NCI-H1694 (cell line): ENCODE measurements at regions not wholly inside any gene's neighbourhood (a gene's known extent, or its start where the extent isn't known, plus 50 kb on each side); places are given as distances from the start of the nearest gene placed in this dataset.
A peak's percentile ranks its signal among the peaks of the same experiment; 100 is the strongest.
"Not testable (repeated sequence)": the region's sequence is repeated elsewhere in the genome, so short reads cannot be mapped to it uniquely, and the experiment has no call there.

Experiments used
- DNase-seq: peaks from one replicate; lab custom pipeline; 2025; lab: John Stamatoyannopoulos, UW

DNA sequence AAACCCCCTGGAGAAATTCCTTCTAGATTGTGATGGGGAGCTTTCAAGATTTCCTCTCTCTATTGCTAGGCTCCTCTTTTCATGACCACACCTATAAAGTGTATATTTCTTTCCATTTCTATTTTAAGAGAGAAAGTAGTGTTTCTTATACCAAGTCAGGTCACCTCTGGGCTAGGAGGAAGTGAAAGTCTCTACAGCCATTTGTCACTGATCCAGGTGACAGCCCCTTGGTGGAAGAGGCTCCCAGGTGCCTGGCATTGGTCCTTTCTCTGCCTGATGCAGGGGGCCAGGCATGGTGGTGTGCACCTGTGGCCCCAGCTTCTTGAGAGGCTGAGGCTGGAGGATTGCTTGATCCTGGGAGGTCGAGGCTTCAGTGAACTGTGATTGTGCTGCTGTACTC is 64.7 kb downstream of the DHCR7 start:
- DNase-seq = no peak

DNA sequence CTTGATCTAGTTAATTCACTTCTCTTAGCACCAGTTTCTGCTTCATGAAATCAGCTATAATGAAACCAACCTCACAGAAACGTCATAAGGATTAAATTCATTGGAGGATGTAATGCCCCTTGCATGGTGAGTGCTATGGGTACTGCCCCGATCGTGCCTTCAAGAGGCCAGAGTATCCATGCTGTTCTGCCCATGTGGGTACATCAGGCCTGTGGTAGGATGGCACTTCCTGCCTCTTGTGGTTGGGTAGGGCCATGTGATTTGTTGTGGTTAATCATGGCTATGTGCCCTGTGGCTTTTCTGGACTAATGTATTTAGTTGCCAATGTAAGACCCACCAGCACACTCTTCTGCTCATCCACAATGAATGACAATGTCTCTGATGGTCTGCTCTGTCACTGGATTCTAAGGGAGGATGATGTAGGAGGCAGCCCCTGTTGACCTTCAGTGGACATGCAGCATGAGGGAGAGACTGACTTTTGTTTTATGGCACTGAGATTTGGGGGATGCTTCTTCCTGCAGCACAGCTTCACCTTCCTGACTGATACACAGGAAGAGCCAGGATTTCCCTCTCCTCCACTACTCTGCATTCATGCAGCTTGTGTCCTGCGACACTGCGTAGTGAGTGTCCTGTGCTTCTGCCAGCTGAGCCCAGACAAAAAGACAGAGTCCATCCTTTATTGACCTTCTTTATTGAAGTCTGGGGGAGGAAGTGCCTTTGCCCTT is 66.2 kb downstream of the DHCR7 start:
- no peak for DNase-seq

DNA sequence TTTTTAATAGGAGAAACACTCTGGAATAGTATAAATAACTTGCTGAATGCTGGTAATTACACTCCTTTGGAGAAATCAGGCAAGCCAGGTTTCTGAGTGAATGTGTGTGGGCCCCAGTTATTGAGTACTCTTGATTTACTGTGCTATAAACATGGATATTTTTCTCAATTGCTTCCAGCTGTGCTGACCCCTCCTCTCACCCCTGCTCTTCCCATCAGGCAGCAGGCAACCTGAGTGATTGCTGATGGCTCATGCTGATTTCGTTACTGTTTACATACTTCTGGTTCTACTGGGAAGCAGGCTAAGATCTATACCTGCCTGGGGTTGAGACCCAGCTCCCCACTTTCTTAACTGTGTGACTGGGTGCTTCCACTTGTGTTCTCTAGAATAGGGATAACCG is 68.5 kb downstream of the DHCR7 start:
- DNase-seq = no peak

DNA sequence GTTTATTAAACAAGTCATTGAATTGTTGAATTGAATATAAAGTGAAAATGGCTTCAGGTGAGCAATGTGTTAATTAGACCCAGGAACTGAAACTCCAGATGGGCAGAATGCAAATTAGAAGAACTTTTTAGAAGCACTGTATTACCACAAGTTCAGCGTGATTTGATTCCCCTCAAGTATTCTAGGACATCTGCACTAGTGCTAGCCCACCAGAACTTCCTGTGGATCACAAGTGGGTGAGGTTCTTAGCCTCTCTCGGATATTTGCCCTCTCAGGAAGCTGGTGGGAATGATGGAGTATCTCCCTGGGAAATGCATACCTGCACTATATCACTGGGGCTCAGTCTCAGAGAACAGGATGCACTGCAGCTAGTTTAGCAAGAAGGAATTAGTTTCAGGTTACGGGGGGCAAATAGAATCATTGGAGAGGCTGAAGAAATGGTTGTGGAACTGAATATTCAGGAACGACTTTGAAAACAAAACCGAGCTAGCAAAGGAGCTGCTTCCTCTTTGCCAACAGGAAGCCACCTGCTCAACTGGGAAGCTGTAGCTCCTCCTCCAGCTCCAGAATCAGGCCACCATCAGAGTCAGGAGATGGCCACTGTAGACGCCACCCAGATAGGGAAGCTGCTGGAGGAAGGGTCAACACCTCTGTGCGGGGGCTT is 74.3 kb downstream of the DHCR7 start:
- no peak for DNase-seq

DNA sequence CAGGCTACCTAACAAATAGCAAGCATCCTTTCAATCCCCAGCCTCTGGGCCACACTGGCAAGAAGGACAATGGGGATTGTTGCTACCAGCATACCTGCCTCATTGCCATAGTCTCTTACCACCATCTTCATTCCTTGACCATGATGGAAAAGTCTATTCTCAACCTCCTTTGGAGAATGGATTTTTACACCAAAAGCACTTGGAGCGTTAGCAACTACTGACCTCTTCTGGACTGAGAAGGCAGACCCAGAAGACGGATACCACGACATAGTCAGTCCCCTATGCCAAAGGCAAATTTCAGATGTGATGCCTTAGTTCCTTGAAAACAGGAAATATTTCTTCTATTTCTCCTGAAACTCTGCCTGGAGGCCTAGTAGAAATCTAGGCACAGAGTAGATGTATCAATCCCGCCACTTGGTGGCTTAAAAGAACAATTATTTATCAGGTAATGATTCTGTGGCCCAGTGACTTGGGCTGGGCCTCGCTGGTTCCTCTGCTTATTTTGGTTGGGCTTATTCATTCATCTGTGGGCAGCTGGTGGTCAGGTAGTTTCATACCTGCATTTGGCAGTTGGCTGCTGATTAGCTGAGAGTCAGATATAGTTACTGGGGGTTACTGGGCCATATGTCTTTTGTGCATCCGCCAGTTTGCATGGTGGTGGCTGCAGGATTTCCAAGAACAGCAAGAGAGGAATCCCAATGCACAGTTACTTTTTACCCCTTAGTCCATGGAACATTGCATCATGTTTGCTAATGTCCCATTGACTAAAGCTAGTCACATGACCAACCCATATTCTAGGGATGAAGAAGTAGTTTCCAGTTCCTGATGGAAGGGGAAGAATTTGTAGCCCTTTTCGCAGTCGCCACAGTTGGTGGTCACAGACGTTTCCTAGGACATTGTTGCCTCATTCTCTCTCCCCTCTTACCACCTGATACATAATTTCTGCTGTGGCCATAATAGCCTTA is 75.2 kb downstream of the DHCR7 start:
- DNase-seq = no peak

DNA sequence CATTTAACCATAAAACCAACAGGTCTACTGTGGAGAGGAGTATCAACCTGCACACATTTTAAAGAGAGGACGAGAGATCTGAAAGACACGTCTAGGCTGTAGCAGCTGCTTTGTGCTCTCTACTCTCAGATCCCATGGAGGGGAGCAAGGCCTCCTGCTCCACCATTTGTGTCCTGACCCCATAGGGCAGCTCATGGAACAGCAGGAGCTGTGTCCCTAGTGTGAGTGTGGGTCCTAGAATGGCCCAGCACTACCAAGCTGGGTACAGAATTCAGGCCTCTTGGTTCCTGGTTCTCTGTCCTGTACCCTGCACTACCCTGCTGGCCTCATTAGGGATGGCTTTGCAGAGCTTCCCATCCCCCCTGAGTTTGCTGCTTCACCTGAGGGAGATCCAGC is 76.5 kb downstream of the DHCR7 start:
- DNase-seq = no peak

DNA sequence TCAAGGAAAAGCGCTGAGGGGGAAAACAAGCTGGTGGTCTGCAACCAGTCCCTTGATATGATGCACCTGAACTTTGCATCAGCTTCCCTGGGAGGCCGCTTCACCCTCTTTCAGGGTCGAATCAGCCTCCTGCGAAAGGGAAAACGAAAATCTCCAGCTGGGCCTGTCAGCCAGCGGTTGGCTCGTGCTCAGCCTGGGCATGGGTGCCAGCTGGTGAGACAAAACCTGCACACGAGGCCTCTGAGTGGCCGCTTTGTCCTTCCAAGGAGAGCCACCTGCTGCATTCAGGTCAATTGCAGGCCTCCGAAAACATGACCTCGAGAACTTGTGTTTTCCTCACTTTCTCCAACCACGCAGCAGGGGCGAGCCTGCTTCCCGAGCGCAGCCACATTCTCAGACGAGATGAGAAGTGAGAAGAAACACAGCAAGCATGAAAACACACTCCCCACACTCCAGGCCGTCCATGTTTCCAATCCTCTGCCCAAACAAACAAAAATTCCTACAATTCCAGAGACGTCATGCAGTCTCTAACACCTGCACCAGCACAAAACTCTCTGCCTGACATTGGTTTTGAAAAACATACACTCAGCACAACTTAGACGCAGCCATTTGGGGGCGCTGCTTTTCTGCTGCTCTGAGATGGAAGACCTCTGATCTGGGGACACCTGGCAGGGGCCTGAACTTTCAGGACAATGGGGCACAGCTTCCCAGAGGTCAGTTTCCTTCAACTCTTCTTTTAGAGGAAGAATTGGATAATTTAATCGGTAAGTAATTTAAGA is 77.1 kb downstream of the DHCR7 start:
- DNase-seq = no peak

DNA sequence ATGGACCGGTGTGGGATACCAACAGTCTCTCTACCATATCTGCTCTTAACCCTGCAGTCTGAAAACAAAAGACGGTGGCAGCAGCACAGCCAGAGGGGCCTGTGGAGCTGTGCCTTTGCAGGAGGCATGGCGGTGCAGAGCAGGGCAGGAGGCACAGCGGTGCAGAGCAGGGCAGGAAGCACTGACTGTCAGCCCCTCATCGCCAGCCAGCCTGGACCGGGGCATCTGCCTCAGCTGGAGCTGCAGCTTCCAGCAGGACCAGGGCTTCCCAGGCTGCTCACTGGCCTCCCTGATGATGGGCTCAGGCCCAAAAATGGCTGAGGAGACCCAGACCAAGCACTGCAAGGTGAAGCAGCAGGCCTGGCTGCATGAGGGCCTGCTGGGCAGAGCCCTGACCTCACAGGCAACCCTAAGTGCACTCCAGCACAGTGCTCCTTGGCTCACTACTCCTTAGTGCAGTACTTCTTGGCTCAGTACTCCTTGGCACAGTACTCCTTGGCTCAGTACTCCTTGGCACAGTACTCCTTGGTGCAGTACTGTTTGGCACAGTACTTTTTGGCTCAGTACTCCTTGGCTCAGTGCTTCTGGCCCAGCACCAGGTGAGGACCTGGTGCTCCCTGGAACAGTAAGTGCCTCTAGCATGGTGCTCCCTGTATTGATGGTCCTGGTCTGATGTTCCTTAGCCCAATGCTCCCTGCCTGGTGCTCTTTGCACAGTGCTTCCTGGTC is 78.0 kb downstream of the DHCR7 start:
- no peak for DNase-seq

DNA sequence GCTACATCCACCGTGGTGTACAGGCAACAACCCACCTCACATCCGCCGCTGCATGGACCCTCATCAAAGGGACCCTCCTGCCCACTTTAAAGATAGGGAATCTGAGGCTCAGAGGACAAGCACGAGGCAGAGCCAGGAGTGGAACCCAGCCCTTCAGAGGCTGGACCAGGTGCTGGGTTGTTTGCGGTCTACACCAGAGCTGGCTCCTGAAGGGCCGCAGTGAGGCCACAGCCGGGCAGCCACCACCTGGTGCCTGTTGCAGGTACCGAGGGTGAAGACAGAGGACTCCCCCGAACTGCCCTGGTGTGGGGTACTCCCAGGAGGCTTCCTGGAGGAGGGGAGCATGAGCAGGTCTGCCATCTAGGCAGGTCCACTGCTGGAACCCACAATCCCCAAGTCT is 78.8 kb downstream of the DHCR7 start:
- no peak for DNase-seq

DNA sequence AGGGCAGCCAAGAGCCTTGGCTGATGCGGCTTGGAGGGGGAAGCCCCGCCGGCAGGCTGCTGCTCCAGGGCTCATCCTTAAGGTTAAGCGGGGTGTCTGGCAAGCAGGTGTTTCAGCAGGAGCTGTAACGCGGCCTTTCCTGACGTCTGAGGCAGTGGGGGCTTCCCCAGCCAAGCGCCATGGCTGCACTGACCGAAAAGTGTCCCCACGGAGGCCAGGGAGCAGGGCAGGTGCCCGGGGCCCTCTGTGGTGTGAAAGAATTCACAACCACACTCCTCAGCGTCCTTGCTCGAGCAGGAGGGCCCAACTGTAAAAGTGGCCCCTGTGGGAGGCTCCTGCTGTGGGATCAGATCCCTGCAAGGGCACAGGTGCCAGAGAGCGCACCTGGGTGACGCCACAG is 79.2 kb downstream of the DHCR7 start:
- no peak for DNase-seq

DNA sequence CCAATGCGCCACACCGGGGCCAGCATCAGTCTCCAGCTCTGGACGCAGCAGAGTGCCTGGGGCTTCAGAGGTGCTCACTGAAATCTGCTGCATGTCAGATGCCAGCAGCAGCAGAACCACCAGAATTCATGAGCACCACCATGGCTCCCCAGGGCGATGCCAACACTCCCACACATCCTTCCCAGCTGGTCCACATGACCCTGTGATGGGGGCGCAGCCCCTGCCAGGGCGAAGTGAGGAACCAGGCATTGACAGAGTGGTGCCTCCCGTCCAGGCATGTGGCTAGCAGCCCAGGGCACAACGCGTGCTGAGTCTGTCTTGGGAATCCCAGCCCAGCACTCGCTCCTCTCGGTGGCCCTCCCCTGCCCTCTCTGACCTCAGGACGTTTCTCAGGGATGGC is 80.4 kb downstream of the DHCR7 start:
- no peak for DNase-seq

DNA sequence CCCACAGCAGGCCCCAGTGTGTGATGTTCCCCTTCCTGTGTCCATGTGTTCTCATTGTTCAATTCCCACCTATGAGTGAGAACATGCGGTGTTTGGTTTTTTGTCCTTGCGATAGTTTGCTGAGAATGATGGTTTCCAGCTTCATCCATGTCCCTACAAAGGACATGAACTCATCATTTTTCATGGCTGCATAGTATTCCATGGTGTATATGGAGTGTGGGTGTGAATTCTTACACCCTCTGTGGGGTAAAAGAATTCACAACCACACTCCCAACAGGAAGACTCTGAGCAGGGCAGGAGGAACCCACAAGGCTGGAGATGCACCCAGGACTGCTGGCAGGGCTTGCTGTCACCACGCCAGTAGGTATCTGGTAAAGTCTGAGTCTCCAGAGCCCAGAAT is 80.9 kb downstream of the DHCR7 start:
- DNase-seq = not testable (repeated sequence)

DNA sequence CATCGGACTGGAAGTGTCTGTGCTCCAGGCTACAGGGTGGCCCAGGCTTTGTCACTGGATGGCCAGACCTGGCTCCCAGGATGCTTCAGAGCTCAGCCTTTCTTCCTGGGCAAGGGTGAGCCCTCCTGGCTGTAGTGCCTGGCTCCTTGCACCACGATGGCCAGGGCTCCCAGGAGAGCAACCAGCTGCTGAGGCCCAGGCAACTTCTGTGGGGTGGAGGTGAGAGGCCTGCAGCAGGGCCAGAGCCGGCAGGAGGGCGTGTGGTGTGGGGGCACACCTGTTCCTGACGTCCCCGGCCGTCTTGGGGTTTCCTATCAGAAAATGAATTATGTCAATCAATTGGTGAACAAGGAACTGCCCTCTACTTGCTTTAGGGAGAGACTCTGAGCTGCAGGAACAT is 82.1 kb downstream of the DHCR7 start:
- DNase-seq = no peak

DNA sequence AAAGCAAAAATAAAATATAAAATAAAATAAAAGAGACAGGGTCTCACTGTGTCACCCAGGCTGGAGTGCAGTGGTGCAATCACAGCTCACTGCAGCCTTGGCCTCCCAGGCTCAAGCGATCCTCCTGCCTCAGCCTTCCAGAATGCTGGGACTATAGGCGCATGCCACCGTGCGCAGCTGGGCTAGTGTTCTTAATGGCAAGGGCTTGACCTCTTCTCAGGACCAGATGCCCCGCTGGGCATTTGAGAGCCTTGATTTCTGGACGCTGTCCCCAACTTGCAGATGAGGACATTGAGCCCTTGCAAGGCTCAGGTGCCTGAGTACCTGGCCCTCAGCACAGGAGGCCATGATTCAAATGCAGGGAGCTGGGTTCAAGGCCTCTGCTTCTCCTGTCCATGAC is 82.6 kb downstream of the DHCR7 start:
- DNase-seq = no peak

DNA sequence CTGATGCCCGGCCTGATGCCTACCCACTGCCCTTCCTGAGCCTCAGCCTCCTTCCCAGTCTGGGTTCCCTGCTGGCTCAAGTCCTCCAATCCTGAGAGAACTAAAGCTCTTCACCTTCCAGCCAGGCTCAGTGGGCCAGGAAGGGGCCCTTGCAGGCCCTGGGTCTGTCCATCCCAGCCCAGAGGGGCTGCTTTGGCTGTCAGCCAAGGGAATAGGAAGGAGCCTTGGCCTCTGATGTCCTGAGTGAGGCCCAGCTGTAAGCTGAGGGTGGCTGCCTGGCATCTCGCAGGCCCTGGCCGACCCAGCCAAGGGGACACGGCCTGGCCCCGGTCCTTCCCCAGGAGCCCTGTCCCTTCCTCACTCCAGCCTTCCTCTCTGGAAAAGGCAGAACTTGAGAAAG is 83.4 kb downstream of the DHCR7 start:
- DNase-seq = no peak

DNA sequence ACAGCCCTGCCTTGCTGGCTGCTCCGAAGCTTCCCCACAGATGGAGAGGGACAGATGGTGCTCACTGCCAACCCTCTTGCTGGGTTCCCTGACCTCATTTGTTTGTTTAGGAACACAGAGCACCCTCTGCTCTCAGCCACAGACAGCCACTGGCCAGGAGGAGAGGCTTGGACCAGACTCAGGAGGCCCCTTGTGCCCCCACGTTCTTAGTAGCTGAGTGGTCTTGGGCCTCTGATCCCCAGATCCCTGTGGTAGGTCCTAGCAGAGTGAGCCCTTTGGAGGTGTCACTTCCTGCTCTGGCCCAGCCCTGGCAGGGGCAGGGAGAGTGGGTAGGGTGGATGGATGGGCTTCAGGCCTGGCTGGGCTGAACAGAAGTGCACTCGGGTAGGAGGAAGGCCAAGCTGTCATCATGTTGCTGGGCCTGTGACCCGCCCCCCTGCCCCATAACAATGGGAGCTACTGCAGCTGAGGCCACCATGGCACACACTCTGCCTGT is 84.0 kb downstream of the DHCR7 start:
- peak; percentile 85 for DNase-seq

DNA sequence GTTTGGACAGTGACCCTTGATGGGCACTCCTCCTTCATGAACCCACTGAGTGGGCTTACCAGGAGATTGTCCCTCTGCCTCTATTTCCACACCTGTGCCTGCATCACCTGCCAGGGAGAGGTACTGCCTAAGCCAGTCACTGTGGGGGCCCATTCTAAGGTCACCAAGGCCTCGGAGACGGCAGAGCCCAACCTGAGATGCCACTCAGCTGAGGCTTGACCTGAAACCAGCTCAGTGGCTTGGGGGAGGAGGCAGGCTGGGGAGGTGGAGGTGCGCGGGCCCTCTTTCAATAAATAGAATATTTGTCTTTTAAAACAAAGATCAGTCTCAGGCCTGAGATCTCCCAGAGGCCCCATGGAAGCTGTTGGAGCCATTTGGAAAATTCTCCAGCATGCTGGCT is 84.5 kb downstream of the DHCR7 start:
- DNase-seq = no peak

DNA sequence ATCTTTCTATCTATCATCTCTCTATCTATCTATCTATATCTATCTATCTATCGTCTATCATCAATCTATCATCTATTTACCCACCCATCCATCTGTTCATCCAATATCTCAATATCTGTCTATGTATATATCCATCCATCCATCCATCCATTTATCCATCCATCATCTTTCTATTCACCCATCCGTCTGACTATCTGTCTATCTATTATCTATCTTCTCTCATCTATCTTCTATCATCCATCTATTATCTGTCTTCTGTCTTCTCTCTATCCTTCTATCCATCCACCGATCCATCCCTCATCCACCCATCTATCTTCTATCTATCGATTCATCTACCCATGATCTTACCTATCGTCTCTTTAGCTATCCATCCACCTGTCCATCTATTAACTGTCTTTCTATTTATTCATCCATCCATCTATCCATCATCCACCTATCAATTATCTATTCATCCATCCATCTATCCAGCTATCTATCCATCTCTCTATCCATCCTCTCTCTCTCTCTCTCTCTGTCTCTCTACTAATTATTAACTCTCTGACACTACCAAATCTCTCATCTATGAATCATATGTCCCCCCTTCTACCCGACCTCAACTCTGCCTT is 89.1 kb downstream of the DHCR7 start:
- no peak for DNase-seq

DNA sequence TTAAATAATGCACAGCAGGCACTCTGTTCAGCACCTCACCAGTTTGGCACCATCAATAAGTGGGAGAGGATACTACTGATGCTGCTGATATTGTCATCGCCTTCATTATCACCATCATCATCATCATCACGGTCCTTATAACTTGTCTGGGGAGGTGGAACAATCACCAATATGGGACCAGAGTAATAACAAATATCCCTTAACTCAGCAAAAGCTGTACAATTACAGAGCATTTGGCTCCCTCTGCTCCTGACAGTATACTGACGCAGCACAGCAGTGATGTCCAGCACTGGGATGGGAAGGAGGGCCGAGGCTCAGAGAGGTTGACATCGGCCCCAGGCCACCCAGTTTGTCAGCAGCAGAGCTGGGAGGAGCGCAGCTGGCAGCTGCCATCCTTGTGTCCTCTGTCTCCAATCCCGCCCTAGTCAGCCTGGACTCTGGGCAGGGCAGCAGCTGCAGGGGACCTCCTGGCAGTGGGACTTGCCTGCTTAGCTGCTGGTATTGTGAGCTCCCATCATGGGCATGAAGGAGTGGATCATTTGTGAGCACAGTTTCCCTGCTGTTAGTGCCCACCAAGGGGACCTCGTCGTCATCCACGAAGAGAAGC is 90.0 kb downstream of the DHCR7 start:
- no peak for DNase-seq

DNA sequence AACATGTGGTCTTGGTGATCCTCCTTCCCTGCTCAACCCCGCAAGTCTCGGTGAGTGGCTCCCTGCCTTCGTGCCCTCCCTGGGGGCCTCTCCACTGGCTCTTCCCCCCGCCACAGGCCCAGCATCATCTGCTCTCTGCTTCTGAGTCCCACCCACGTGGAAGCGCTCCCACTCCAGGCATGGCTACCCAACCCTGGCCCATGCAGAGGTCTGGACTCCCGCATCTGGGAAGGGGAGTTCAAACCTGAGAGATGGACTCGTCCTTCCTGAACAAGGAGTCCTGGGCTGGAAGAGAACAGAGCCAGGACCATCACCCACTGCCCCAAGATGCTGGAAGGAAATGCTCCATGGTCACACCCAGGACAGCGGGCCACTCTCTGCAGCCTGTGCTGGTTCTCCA is 90.8 kb downstream of the DHCR7 start:
- DNase-seq = no peak
